Anterior cingulate cortex (tissue), 58 donors: ENCODE measurements at regions not wholly inside any gene's neighbourhood (a gene's known extent, or its start where the extent isn't known, plus 50 kb on each side); places are given as distances from the start of the nearest gene placed in this dataset.
"Not testable (repeated sequence)": the region's sequence is repeated elsewhere in the genome, so short reads cannot be mapped to it uniquely, and the experiment has no call there.

Experiments
- DNase-seq, 58 donors: peaks; one replicate each; lab custom pipeline; 2025; lab: John Stamatoyannopoulos, UW

DNA sequence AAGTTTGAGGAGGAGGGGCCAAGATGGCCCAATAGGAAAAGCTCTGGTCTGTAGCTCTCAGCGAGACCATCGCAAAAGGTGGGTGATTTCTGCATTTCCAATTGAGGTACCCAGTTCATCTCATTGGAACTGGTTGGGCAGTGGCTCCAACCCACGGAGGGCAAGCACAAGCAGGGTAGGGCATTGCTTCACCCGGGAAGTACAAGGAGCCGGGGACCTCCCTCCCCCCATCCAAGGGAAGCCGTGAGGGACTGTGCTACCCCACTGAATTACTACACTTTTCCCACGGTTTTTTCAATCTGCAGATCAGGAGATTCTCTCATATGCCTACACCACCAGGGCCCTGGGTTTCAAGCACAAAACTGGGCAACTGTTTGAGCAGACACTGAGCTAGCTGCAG is 58.0 kb upstream of the EFCAB3 start:
- DNase-seq: no peak

DNA sequence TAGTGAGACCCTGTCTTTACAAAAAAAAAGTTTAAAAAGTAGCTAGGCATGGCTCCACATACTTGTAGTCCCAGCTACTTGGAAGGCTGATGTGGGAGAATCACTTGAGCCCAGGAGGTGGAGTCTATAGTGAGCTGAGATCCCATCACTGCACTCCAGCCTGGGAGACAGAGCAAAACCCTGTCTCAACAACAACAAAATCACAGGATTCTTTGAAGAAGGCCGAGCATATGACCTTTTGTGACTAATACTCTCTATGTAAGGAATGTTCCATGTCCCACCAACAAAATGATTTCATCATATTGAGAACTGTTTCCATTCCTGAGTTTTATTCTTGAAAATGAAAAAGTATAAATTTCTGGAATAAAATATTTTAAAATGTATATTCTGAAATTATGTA is 58.9 kb upstream of the EFCAB3 start:
- DNase-seq: no peak

GRCh38 chr17:62319846-62320245 is 60.5 kb upstream of the EFCAB3 start:
- DNase-seq: no peak

GRCh38 chr17:62309396-62309795 is 71.0 kb upstream of the EFCAB3 start:
- no peak for DNase-seq

- DNase-seq: no peak
Observed at GRCh38 chr17:62307196-62307595, 73.2 kb upstream of the EFCAB3 start.

GRCh38 chr17:62303476-62303875 is 76.9 kb upstream of the EFCAB3 start:
- no peak for DNase-seq

DNA sequence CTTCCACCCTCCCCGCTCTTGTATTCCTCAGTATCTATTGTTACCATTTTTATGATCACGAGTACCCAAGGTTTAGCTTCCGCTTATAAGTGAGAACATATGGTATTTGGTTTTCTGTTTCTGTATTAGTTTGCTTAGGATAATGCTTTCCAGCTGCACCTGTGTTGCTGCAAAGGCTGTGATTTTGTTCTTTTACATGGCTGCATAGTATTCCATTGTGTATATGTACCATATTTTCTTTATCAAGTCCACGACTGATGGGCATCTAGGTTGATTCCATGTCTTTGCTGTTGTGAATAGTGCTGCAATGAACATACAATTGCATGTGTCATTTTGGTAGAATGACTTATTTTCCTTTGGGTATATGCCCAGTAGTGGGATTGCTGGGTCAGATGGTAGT is 79.7 kb upstream of the EFCAB3 start:
- DNase-seq: no peak

DNA sequence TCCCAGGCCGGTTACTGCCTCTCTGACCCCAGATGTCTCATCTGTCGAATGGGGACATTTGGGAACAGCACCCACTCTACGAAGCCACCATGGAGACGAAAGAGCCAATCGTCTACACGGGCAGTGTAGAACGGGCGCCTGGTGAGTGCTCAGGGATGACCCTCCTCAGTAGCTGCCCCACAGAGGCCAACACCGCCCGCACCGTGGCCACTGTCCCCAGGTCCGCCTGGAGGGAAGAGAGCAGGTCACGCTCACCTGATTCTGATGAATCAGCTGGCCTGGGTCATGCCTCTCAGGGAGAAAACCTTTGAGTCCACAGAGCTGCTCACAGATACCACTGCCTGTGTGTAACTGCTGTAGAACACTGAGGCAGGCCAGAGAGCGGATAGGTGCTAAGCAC is 105.1 kb upstream of the EFCAB3 start:
- not testable (repeated sequence) for DNase-seq

GRCh38 chr17:62268361-62268760 is 112.0 kb upstream of the EFCAB3 start:
- not testable (repeated sequence) for DNase-seq

- DNase-seq: not testable (repeated sequence)
Observed at GRCh38 chr17:62264974-62265373, 115.4 kb upstream of the EFCAB3 start.

GRCh38 chr17:62255791-62256190 is 124.6 kb upstream of the EFCAB3 start:
- not testable (repeated sequence) for DNase-seq

GRCh38 chr17:62242076-62242475 is 138.3 kb upstream of the EFCAB3 start:
- not testable (repeated sequence) for DNase-seq

- not testable (repeated sequence) for DNase-seq
Observed at GRCh38 chr17:62239569-62239968, 140.8 kb upstream of the EFCAB3 start.

- DNase-seq: not testable (repeated sequence)
Observed at GRCh38 chr17:62238551-62239338, 141.6 kb upstream of the EFCAB3 start.

GRCh38 chr17:62233822-62234481 is 146.4 kb upstream of the EFCAB3 start:
- not testable (repeated sequence) for DNase-seq

- not testable (repeated sequence) for DNase-seq
Observed at GRCh38 chr17:62231293-62231692, 149.1 kb upstream of the EFCAB3 start.

- DNase-seq: not testable (repeated sequence)
Observed at GRCh38 chr17:62226610-62227240, 153.6 kb upstream of the EFCAB3 start.

DNA sequence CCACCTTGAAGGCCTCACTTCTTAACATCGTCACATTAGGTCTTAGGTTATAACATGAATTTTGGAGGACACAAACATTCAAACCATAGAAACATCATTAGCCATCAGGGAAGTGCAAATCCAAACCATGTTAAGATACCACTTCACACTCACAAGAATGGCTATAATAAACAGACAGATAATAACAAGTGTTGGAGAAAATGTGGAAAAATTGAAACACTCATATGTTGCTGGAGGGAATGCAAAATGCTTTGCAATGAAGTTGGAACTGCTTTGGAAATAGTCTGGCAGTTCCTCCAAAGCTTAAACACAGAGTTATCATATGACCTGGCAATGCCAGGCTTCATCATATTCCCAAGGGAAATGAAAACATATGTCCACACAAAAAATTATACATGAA is 156.8 kb upstream of the EFCAB3 start:
- DNase-seq: not testable (repeated sequence)

DNA sequence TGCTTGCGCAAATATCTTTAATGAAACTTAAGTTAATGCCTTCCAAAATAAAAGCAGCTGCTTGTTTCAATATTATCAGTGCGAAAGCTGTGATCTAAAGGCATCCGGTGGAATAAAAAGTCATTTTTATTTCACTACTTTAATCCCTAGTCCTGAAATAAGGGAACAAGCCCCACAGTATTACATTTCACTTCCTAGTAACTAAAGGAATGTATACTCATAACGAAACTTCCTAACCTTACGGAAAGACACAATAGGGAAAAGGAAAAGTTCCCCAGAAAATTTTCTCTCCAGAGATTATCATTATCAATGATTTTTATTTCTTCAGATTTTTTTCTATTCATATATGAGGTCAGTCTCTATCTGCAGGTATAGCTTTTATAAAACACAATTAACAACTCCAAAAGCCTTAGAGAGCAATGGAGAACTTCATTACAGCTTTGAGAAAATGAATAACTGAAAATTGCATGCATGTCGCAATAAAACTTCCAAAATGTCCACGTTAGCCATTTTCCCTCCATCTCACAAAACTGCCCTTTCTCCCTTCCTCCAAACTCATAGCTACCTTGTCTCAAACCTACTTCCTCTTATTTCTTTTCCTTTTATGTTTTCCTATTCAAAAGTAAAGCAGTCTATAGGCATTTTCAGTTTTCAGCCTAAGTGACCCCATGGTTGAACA is 154.3 kb upstream of the MED13 start:
- DNase-seq: no peak

DNA sequence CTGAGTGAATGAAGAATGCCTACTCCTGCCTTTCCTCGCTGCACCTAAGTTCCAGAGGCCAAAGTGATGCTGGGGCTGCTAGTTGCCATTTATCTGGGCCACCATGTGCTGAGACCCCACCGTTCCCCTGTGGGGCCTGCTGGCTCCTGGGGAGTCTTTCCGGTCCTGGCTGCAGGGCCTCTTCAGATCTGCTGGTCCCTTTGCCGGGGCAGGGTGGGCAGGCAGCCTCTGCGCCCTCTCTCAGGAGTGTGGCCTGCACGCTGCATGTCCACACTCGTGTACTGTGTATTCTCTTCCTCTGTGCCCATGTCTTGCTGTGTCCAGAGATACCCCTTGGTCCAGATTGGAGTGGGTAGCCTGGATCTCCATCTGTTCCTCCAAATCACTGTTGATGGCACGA is 151.8 kb upstream of the MED13 start:
- no peak for DNase-seq

DNA sequence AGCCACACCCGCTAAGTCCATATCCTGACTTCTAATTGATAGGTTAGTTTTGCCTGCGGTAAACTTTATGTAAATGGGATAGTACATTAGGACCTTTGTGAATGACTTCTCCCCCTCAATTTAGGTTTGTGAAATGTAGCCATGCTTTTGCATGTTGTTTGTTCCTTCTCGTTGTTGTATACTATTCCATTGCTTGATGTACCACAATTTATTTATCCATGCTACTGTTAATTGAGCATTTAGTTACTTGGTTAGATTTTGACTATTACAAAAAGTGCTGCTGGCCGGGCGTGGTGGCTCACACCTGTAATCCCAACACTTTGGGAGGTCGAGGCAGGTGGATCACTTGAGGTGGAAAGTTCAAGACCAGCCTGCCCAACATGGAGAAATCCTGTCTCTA is 150.8 kb upstream of the MED13 start:
- DNase-seq: not testable (repeated sequence)
